ENCODE measurements at regions not wholly inside any gene's neighbourhood (a gene's known extent, or its start where the extent isn't known, plus 50 kb on each side); places are given as distances from the start of the nearest gene placed in this dataset.

DNA sequence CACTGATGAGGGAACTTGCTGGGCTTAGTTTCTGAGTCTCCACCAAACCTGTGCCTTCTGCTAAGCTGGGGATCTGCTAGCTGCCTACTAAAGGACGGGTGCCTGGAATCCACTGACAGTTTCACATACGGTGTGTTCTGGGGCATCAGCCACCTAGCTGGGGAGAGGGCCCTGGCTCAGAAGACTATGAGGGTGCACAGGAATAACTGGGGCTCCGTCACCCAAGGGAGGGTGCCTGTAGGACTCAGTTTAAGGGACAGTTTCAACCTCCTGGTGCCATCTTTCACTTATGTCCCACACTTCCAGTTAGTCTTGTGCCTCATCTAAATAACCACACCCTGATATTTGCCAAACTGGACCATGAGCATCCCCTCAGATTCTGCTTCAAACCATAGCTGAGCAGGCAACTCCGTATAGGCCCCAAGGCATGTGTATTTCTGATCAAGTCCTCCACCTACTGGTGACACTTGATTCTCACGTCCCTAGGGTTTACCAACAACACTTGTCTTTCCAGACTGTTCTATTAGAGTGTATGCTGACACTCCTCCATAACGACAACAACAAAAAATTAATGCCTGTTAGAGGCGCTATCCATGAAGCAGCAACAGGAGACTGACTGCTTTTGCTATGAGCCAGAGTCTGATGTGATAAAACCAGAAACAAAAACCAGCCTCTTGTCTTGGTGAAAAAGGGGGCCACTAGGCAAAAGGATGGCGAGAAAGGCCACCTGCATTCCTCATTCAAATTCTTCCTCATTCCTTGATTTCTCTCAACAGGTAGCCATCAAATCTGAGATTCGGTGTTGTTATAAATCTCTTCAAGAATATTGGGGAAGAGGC, 55.0 kb upstream of the PAXBP1 start:
- no peaks in the 10 kb centered on the region for H3K36me3 ChIP-seq (ENCODE audit: control insufficient read depth in 2 of 2, extremely low read depth in 1 of 2, insufficient read depth in 2 of 2, low read length in 2 of 2)
- TF ChIP-seq EZH2 (IDR thresholded peaks at IDR 0.05; ENCODE audit: low read length) = no peak
- TF ChIP-seq, protein P1, sequence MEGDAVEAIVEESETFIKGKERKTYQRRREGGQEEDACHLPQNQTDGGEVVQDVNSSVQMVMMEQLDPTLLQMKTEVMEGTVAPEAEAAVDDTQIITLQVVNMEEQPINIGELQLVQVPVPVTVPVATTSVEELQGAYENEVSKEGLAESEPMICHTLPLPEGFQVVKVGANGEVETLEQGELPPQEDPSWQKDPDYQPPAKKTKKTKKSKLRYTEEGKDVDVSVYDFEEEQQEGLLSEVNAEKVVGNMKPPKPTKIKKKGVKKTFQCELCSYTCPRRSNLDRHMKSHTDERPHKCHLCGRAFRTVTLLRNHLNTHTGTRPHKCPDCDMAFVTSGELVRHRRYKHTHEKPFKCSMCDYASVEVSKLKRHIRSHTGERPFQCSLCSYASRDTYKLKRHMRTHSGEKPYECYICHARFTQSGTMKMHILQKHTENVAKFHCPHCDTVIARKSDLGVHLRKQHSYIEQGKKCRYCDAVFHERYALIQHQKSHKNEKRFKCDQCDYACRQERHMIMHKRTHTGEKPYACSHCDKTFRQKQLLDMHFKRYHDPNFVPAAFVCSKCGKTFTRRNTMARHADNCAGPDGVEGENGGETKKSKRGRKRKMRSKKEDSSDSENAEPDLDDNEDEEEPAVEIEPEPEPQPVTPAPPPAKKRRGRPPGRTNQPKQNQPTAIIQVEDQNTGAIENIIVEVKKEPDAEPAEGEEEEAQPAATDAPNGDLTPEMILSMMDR (optimal IDR thresholded peaks at IDR 0.05 in 1 of 3, IDR thresholded peaks at IDR 0.05 in 1 of 3, conservative IDR thresholded peaks at IDR 0.05 in 1 of 3; ENCODE audit: extremely low read depth in 1 of 3, insufficient read depth in 2 of 3, low read length in 3 of 3) = peak; percentile 47 to 75 (median 62)
- H3K9ac ChIP-seq (ENCODE audit: control insufficient read depth, extremely low read depth, insufficient read depth, low read length) = no peak overlapping the region
- no peak overlapping the region for H2AFZ ChIP-seq (ENCODE audit: control insufficient read depth, low read length)
- FAIRE-seq (peak; percentile 63), DNase-seq (ENCODE audit: low read depth, low spot score) (no peak)
- H3K27ac ChIP-seq (ENCODE audit: control insufficient read depth, insufficient read depth, low read length) = no peak overlapping the region
- no peaks in the 10 kb centered on the region for H3K27me3 ChIP-seq (ENCODE audit: control insufficient read depth, extremely low read depth, insufficient read depth, low read length)
- no peak overlapping the region for H3K4me2 ChIP-seq (ENCODE audit: control insufficient read depth, extremely low read depth, insufficient read depth, low read depth, low read length)
- H3K4me3 ChIP-seq (ENCODE audit: control insufficient read depth in 2 of 3, extremely low read depth in 1 of 3, insufficient read depth in 2 of 3, low read depth in 1 of 3, low read length in 3 of 3) = no peak overlapping the region
- H3K4me1 ChIP-seq (ENCODE audit: control insufficient read depth, extremely low read depth, insufficient read depth, low read length) = no peaks in the 10 kb centered on the region
- no peaks in the 10 kb centered on the region for H3K79me2 ChIP-seq (ENCODE audit: control insufficient read depth, insufficient read depth, low read length)
- no peaks in the 10 kb centered on the region for H3K9me3 ChIP-seq (ENCODE audit: control insufficient read depth, low read depth, low read length)
- dilution Hi-C loops (cut with MboI; ENCODE audit: extremely low pct_ligation_motif_present, low sequenced_read_pairs) = no loop called here
- H4K20me1 ChIP-seq (ENCODE audit: control insufficient read depth, extremely low read depth, insufficient read depth, low read length) = no peaks in the 10 kb centered on the region
- no peaks in the 10 kb centered on the region for H3K9me1 ChIP-seq (ENCODE audit: control insufficient read depth, extremely low read depth, insufficient read depth, low read length)

DNA sequence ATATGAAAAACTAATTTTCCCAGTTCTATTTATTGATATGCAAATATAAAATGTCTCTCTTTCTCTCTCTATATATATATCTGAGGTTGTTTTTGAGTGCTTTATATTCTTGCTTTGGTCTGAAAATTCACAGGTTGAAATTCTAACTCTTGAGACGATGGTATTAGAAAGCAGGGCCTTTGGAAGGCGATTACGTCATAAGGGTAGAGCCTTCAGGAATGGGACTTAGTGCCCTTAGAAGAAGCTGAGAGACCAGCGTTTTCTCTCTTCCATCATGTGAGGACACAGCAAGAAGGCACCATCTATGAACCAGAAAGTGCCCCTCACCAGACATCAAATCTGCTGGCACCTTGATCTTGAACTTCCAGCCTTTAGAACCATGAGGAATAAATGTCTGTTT, 57.4 kb upstream of the PAXBP1 start:
- Histone ChIP-seq H3K4me1 (ENCODE audit: control insufficient read depth, extremely low read depth, insufficient read depth, low read length) (no peaks in the 10 kb centered on the region), H3K27ac (ENCODE audit: control insufficient read depth, insufficient read depth, low read length) (no peak overlapping the region), H2AFZ (ENCODE audit: control insufficient read depth, low read length) (no peak overlapping the region), H3K79me2 (ENCODE audit: control insufficient read depth, insufficient read depth, low read length) (no peaks in the 10 kb centered on the region), H3K4me2 (ENCODE audit: control insufficient read depth, extremely low read depth, insufficient read depth, low read depth, low read length) (no peak overlapping the region), H3K9me3 (ENCODE audit: control insufficient read depth, low read depth, low read length) (no peaks in the 10 kb centered on the region), H4K20me1 (ENCODE audit: control insufficient read depth, extremely low read depth, insufficient read depth, low read length) (no peaks in the 10 kb centered on the region), H3K36me3 (ENCODE audit: control insufficient read depth in 2 of 2, extremely low read depth in 1 of 2, insufficient read depth in 2 of 2, low read length in 2 of 2) (no peaks in the 10 kb centered on the region), H3K27me3 (ENCODE audit: control insufficient read depth, extremely low read depth, insufficient read depth, low read length) (no peaks in the 10 kb centered on the region), H3K9ac (ENCODE audit: control insufficient read depth, extremely low read depth, insufficient read depth, low read length) (no peak overlapping the region), H3K9me1 (ENCODE audit: control insufficient read depth, extremely low read depth, insufficient read depth, low read length) (no peaks in the 10 kb centered on the region), H3K4me3 (ENCODE audit: control insufficient read depth in 2 of 3, extremely low read depth in 1 of 3, insufficient read depth in 2 of 3, low read depth in 1 of 3, low read length in 3 of 3) (no peak overlapping the region)
- no peak for FAIRE-seq
- no peak for DNase-seq (ENCODE audit: low read depth, low spot score)
- TF ChIP-seq EZH2 (IDR thresholded peaks at IDR 0.05; ENCODE audit: low read length) = no peak
- TF ChIP-seq, protein P1 (optimal IDR thresholded peaks at IDR 0.05 in 1 of 3, IDR thresholded peaks at IDR 0.05 in 1 of 3, conservative IDR thresholded peaks at IDR 0.05 in 1 of 3; ENCODE audit: extremely low read depth in 1 of 3, insufficient read depth in 2 of 3, low read length in 3 of 3) = no peak
- dilution Hi-C loops (cut with MboI; ENCODE audit: extremely low pct_ligation_motif_present, low sequenced_read_pairs) = no loop called here

Data from keratinocyte (primary cell).